DOHH2 (cell line): ENCODE measurements at regions not wholly inside any gene's neighbourhood (a gene's known extent, or its start where the extent isn't known, plus 50 kb on each side); places are given as distances from the start of the nearest gene placed in this dataset.

Source experiments
- EZH2phosphoT487 ChIP-seq: fragments of 200-600 bp; sonication (generic); IDR thresholded peaks from 2 replicates; pipeline ENCODE4 v1.6.1; 2017; ENCODE audit warnings: borderline replicate concordance, mild to moderate bottlenecking, antibody characterized with exemption, low read length, moderate library complexity, mixed read lengths
- TF ChIP-seq, protein P1 (sequence below): fragments of 200-600 bp; sonication (generic); IDR thresholded peaks from one replicate; pipeline ENCODE4 v1.5.1; 2014; ENCODE audit warnings: antibody characterized with exemption, mild to moderate bottlenecking, low read depth, low read length; ENCODE audit not compliant: poor library complexity, severe bottlenecking

DNA sequence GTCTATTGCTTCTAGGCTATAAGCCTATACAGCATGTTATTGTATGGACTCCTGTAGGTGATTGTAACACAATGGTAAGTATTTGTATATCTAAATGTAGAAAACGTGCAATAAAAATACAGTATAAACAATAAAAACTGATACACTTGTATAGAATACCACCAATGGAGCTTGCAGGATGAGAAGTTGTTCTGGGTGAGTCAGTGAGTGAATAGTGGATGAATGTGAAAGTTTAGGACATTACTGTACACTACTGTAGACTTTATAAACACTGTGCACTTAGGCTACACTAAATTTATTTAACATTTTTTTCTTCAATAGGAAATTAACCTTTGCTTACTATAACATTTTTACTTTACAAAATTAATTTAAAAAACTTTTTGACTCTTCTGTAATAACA, 679.2 kb upstream of the ZNF804A start:
- TF ChIP-seq, protein P1, sequence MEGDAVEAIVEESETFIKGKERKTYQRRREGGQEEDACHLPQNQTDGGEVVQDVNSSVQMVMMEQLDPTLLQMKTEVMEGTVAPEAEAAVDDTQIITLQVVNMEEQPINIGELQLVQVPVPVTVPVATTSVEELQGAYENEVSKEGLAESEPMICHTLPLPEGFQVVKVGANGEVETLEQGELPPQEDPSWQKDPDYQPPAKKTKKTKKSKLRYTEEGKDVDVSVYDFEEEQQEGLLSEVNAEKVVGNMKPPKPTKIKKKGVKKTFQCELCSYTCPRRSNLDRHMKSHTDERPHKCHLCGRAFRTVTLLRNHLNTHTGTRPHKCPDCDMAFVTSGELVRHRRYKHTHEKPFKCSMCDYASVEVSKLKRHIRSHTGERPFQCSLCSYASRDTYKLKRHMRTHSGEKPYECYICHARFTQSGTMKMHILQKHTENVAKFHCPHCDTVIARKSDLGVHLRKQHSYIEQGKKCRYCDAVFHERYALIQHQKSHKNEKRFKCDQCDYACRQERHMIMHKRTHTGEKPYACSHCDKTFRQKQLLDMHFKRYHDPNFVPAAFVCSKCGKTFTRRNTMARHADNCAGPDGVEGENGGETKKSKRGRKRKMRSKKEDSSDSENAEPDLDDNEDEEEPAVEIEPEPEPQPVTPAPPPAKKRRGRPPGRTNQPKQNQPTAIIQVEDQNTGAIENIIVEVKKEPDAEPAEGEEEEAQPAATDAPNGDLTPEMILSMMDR = no peak
- TF ChIP-seq EZH2phosphoT487 = no peak
